ENCODE measurements at regions not wholly inside any gene's neighbourhood (a gene's known extent, or its start where the extent isn't known, plus 50 kb on each side); places are given as distances from the start of the nearest gene placed in this dataset.

DNA sequence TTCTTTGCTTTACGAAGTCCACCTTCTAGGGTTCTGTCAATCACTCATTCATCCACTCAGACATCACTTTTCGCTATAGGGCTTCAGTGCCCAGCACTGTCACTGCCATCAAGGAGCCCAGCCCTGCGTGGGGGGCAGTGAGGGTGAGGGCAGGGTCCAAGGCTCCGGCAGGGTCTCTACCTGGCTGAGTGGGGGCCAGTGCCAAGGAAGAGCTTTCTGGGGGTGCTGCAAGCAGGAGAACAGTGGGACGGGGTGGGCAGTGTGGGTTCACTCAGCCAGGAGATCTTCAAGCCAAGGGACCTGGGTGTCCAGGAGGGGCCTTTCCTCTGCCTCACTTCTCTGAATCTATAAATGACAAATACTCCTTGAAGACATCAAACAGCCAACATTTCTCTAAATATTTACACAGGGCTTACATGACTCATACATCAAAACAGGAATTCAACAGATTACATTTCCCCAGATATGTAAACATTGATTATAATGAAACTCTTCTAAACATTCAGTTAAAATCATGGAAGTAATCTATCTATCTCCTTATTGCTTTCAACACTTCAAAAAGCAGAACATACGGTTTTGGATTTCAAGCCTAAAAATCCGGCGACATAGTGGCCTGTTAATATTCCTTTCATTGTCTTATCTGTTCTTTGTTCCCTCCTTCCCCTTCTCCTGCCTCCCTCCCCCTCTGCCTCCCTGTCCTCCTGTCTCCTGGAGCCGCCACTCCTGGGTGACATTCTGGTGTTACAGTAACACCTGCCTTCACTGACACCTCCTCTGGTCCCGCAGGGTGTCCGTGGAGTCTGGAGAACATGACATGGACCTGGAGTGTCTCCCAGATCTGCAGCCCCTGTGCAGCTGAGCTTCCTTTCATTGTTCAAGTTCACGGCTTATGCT is 94.4 kb upstream of the ADRA2C start:
- ChIA-PET POLR2A (interaction anchor here (0.6 kb wide), 1 partner anchor 114 kb away, joined by 3 read pairs; no protein-coding TSS in a partner anchor), CTCF (interaction anchor here (0.6 kb wide), 1 partner anchor 93 kb away, joined by 3 read pairs; no protein-coding TSS in a partner anchor)
- WGBS (ENCODE audit: low lambda C conversion rate), result 31% methylated on average over 11 of the region's 12 CpGs
- H3K4me2 ChIP-seq, result no peak overlapping the region
- H3K9me3 ChIP-seq, result no peaks in the 10 kb centered on the region
- no peak overlapping the region for H3K4me3 ChIP-seq (ENCODE audit: low read depth in 2 of 2, low read length in 1 of 2)
- no peak overlapping the region for H2AFZ ChIP-seq (ENCODE audit: low read depth)
- H3K9me2 ChIP-seq, result no peaks in the 10 kb centered on the region
- H3K36me3 ChIP-seq (replicated peaks in 1 of 2; ENCODE audit: control insufficient read depth in 1 of 2, insufficient read depth in 2 of 2, low read length in 1 of 2), result no peaks in the 10 kb centered on the region
- H3F3A ChIP-seq (replicated peaks; ENCODE audit: insufficient read depth), result no peaks in the 10 kb centered on the region
- H3K27me3 ChIP-seq (ENCODE audit: insufficient read depth), result no peaks in the 10 kb centered on the region
- no peaks in the 10 kb centered on the region for H3K79me2 ChIP-seq (ENCODE audit: insufficient read depth)
- no peaks in the 10 kb centered on the region for H4K20me1 ChIP-seq (ENCODE audit: insufficient read depth)
- TF ChIP-seq, protein P1, sequence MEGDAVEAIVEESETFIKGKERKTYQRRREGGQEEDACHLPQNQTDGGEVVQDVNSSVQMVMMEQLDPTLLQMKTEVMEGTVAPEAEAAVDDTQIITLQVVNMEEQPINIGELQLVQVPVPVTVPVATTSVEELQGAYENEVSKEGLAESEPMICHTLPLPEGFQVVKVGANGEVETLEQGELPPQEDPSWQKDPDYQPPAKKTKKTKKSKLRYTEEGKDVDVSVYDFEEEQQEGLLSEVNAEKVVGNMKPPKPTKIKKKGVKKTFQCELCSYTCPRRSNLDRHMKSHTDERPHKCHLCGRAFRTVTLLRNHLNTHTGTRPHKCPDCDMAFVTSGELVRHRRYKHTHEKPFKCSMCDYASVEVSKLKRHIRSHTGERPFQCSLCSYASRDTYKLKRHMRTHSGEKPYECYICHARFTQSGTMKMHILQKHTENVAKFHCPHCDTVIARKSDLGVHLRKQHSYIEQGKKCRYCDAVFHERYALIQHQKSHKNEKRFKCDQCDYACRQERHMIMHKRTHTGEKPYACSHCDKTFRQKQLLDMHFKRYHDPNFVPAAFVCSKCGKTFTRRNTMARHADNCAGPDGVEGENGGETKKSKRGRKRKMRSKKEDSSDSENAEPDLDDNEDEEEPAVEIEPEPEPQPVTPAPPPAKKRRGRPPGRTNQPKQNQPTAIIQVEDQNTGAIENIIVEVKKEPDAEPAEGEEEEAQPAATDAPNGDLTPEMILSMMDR (IDR thresholded peaks at IDR 0.05), result no peak
- TF ChIP-seq JUND (IDR thresholded peaks at IDR 0.05) (no peak), TCF12 (IDR thresholded peaks at IDR 0.05) (no peak), RFX5 (IDR thresholded peaks at IDR 0.05; ENCODE audit: low read length) (no peak), GATA2 (CRISPR knock-in tag; IDR thresholded peaks at IDR 0.05) (no peak), GABPA (IDR thresholded peaks at IDR 0.05; ENCODE audit: low read depth) (no peak), EZH2phosphoT487 (IDR thresholded peaks at IDR 0.05; ENCODE audit: borderline replicate concordance, low read depth) (no peak), FOSL2 (IDR thresholded peaks at IDR 0.05; ENCODE audit: borderline replicate concordance, low read depth) (no peak), NFIC (IDR thresholded peaks at IDR 0.05; ENCODE audit: borderline replicate concordance) (no peak), MXI1 (IDR thresholded peaks at IDR 0.05; ENCODE audit: low read depth, low read length) (no peak), ELF1 (IDR thresholded peaks at IDR 0.05) (no peak), EP300 (IDR thresholded peaks at IDR 0.05; ENCODE audit: borderline replicate concordance in 1 of 2, low read depth in 1 of 2, low read length in 1 of 2) (no peak)
- TF ChIP-seq, protein P2, sequence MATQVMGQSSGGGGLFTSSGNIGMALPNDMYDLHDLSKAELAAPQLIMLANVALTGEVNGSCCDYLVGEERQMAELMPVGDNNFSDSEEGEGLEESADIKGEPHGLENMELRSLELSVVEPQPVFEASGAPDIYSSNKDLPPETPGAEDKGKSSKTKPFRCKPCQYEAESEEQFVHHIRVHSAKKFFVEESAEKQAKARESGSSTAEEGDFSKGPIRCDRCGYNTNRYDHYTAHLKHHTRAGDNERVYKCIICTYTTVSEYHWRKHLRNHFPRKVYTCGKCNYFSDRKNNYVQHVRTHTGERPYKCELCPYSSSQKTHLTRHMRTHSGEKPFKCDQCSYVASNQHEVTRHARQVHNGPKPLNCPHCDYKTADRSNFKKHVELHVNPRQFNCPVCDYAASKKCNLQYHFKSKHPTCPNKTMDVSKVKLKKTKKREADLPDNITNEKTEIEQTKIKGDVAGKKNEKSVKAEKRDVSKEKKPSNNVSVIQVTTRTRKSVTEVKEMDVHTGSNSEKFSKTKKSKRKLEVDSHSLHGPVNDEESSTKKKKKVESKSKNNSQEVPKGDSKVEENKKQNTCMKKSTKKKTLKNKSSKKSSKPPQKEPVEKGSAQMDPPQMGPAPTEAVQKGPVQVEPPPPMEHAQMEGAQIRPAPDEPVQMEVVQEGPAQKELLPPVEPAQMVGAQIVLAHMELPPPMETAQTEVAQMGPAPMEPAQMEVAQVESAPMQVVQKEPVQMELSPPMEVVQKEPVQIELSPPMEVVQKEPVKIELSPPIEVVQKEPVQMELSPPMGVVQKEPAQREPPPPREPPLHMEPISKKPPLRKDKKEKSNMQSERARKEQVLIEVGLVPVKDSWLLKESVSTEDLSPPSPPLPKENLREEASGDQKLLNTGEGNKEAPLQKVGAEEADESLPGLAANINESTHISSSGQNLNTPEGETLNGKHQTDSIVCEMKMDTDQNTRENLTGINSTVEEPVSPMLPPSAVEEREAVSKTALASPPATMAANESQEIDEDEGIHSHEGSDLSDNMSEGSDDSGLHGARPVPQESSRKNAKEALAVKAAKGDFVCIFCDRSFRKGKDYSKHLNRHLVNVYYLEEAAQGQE (IDR thresholded peaks at IDR 0.05; ENCODE audit: low read depth, low read length), result no peak
- TF ChIP-seq, protein P3, sequence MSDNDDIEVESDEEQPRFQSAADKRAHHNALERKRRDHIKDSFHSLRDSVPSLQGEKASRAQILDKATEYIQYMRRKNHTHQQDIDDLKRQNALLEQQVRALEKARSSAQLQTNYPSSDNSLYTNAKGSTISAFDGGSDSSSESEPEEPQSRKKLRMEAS (IDR thresholded peaks at IDR 0.05; ENCODE audit: low read depth), result no peak
- TF ChIP-seq, protein P4, sequence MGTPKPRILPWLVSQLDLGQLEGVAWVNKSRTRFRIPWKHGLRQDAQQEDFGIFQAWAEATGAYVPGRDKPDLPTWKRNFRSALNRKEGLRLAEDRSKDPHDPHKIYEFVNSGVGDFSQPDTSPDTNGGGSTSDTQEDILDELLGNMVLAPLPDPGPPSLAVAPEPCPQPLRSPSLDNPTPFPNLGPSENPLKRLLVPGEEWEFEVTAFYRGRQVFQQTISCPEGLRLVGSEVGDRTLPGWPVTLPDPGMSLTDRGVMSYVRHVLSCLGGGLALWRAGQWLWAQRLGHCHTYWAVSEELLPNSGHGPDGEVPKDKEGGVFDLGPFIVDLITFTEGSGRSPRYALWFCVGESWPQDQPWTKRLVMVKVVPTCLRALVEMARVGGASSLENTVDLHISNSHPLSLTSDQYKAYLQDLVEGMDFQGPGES (IDR thresholded peaks at IDR 0.05; ENCODE audit: low read depth, low read length), result no peak
- TF ChIP-seq, protein P5, sequence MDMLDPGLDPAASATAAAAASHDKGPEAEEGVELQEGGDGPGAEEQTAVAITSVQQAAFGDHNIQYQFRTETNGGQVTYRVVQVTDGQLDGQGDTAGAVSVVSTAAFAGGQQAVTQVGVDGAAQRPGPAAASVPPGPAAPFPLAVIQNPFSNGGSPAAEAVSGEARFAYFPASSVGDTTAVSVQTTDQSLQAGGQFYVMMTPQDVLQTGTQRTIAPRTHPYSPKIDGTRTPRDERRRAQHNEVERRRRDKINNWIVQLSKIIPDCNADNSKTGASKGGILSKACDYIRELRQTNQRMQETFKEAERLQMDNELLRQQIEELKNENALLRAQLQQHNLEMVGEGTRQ (IDR thresholded peaks at IDR 0.05; ENCODE audit: borderline replicate concordance, low read depth, low read length), result no peak
- H3K27ac ChIP-seq (ENCODE audit: low read depth in 2 of 2, low read length in 1 of 2), result no peak overlapping the region
- peaks cover 0 to 4% of the 10 kb centered on the region in 2 experiments; a peak in 1 of 4 replicates for H3K4me1 ChIP-seq (ENCODE audit: control insufficient read depth in 1 of 2, insufficient read depth in 2 of 2, low read depth in 1 of 2, low read length in 1 of 2)
- no peak for DNase-seq
- no peak overlapping the region for H3K9ac ChIP-seq
